HepG2 (cell line): ENCODE measurements at regions not wholly inside any gene's neighbourhood (a gene's known extent, or its start where the extent isn't known, plus 50 kb on each side); places are given as distances from the start of the nearest gene placed in this dataset.

Source experiments
- BORCS8-MEF2B ChIP-seq: sonication (generic); formaldehyde crosslinking; IDR thresholded peaks from 2 replicates; pipeline ENCODE4 v1.8.0; 2022; ENCODE audit warnings: mild to moderate bottlenecking, missing genetic modification reagents
- BRCA1 ChIP-seq: sonication (generic); formaldehyde crosslinking; IDR thresholded peaks from 2 replicates; pipeline ENCODE4 v1.4.0; 2020; ENCODE audit warnings: missing genetic modification reagents
- FOXA1 ChIP-seq, 2 experiments: fragments of 450-650 bp in 1 of 2; sonication (generic) in 1 of 2; formaldehyde crosslinking in 1 of 2; IDR thresholded peaks; 2 replicates each; pipeline versions ENCODE4 v1.4.0 to v1.6.1; 2016 to 2020; ENCODE audit warnings: missing genetic modification reagents in 1 of 2
- NFYB ChIP-seq: sonication (generic); formaldehyde crosslinking; IDR thresholded peaks from 2 replicates; pipeline ENCODE4 v1.4.0; 2020; ENCODE audit warnings: missing genetic modification reagents
- POLR2AphosphoS5 ChIP-seq: IDR thresholded peaks from 2 replicates; pipeline ENCODE4 v1.6.1; 2012; ENCODE audit warnings: low read depth, low read length
- RXRA ChIP-seq: sonication (generic); formaldehyde crosslinking; IDR thresholded peaks from 2 replicates; pipeline ENCODE4 v1.5.1; 2020; ENCODE audit warnings: missing genetic modification reagents
- TF ChIP-seq, protein P1 (sequence below): sonication (generic); formaldehyde crosslinking; IDR thresholded peaks from 2 replicates; pipeline ENCODE4 v1.5.0; 2020; ENCODE audit warnings: mild to moderate bottlenecking, missing genetic modification reagents, moderate library complexity

DNA sequence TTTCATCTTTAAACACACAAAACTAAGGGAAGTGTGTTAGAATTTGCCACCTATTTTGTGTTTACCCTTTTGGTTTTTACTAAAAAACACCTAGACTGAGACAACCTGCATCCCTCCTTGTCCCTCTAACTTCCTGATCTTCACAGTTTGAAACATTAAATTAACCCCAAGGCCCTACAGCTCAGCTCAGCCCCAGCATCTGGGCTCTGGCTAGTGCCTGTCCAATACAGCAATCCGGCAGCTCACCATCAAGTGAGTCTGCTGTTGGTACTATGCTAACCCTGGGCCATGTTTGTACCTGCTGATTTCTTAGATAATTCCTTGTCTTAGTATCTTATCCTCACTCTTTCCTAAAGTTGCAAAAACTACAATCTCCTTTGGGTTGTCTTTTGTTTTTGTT lies 162.4 kb downstream of the DSEL start:
- TF ChIP-seq POLR2AphosphoS5 (no peak), BORCS8-MEF2B (CRISPR knock-in tag) (no peak), RXRA (CRISPR knock-in tag) (no peak), FOXA1 (IDR thresholded peaks at IDR 0.05) (no peak), FOXA1 (CRISPR knock-in tag; IDR thresholded peaks at IDR 0.05) (no peak), NFYB (no peak), BRCA1 (CRISPR knock-in tag) (no peak)
- TF ChIP-seq, protein P1, sequence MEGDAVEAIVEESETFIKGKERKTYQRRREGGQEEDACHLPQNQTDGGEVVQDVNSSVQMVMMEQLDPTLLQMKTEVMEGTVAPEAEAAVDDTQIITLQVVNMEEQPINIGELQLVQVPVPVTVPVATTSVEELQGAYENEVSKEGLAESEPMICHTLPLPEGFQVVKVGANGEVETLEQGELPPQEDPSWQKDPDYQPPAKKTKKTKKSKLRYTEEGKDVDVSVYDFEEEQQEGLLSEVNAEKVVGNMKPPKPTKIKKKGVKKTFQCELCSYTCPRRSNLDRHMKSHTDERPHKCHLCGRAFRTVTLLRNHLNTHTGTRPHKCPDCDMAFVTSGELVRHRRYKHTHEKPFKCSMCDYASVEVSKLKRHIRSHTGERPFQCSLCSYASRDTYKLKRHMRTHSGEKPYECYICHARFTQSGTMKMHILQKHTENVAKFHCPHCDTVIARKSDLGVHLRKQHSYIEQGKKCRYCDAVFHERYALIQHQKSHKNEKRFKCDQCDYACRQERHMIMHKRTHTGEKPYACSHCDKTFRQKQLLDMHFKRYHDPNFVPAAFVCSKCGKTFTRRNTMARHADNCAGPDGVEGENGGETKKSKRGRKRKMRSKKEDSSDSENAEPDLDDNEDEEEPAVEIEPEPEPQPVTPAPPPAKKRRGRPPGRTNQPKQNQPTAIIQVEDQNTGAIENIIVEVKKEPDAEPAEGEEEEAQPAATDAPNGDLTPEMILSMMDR (CRISPR knock-in tag), result no peak
